ENCODE measurements at regions not wholly inside any gene's neighbourhood (a gene's known extent, or its start where the extent isn't known, plus 50 kb on each side); places are given as distances from the start of the nearest gene placed in this dataset.

GRCh38 chr9:31389075-31389474 is 995.4 kb upstream of the ACO1 start:
- no peaks in the 10 kb centered on the region for H3K9me3 ChIP-seq
- no peaks in the 10 kb centered on the region for H3K36me3 Mint-ChIP-seq (ENCODE audit: insufficient read depth, unreplicated experiment)
- no peak for TF ChIP-seq CTCF (IDR thresholded peaks at IDR 0.05; ENCODE audit: insufficient read depth in 1 of 2, low read depth in 1 of 2, low read length in 1 of 2, severe bottlenecking in 1 of 2, unreplicated experiment in 1 of 2)
- POLR2A ChIA-PET: no interaction called here
- DNase-seq: no peak
- no peak overlapping the region for H3K27ac Mint-ChIP-seq (ENCODE audit: unreplicated experiment)
- no peak overlapping the region for H3K4me3 ChIP-seq (ENCODE audit: low read depth, low read length)
- CTCF ChIA-PET: no interaction called here
- no peaks in the 10 kb centered on the region for H3K4me1 Mint-ChIP-seq (ENCODE audit: low read depth, unreplicated experiment)
- H3K4me3 Mint-ChIP-seq (ENCODE audit: unreplicated experiment): no peak overlapping the region
- intact Hi-C loops (cut with micrococcal nuclease; ENCODE audit: unreplicated experiment): no loop called here
- H3K4me1 ChIP-seq: no peaks in the 10 kb centered on the region
- no TSS peak for BruUV-seq (replicated peaks)
- H3K9me3 Mint-ChIP-seq (ENCODE audit: unreplicated experiment): no peaks in the 10 kb centered on the region
- H3K36me3 ChIP-seq (ENCODE audit: control insufficient read depth, insufficient read depth, low read length): no peaks in the 10 kb centered on the region
- no peaks in the 10 kb centered on the region for H3K27me3 ChIP-seq (replicated peaks; ENCODE audit: control insufficient read depth, insufficient read depth, low read length)
- H3K27me3 Mint-ChIP-seq (ENCODE audit: insufficient read depth, unreplicated experiment): peaks cover 3% of the 10 kb centered on the region

DNA sequence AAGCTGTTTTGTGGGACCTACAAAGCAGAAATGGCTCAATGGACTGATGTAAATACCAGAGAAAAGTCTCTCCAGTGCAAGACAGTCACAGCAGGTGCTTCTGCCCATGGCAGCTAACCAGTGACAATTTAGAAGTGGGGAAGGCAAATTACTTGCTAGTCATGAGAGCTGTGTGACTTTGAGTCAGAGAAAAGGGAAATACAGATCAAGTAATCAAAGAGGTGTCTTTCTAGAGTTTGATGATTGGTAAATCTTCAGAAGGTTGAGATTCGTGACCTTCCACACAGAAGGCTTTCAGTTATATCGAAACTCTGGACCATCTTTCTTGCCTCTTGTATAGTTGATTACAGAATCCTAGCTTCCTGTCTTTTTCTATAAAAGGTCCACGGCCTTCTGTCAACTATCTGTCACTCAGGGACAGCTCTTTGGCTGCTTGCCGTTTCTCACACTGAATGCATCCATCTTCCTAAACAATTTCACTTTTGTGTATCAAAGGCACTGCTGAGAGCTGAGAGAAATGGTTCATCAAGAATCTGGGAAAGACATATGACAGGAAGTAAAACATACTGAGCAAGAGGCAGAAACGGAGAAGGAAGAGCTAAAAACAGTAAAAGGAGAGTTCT is 993.9 kb upstream of the ACO1 start:
- no peak overlapping the region for H3K27ac Mint-ChIP-seq (ENCODE audit: unreplicated experiment)

GRCh38 chr9:31393240-31393639 is 991.2 kb upstream of the ACO1 start:
- H3K36me3 ChIP-seq (ENCODE audit: control insufficient read depth, insufficient read depth, low read length): no peaks in the 10 kb centered on the region
- no peak for DNase-seq
- no peak overlapping the region for H3K4me3 Mint-ChIP-seq (ENCODE audit: unreplicated experiment)
- no peak overlapping the region for H3K27ac Mint-ChIP-seq (ENCODE audit: unreplicated experiment)
- H3K4me1 ChIP-seq: no peaks in the 10 kb centered on the region
- no peaks in the 10 kb centered on the region for H3K9me3 Mint-ChIP-seq (ENCODE audit: unreplicated experiment)
- ChIA-PET CTCF (no interaction called here), POLR2A (no interaction called here)
- intact Hi-C loops (cut with micrococcal nuclease; ENCODE audit: unreplicated experiment): no loop called here
- H3K27me3 ChIP-seq (replicated peaks; ENCODE audit: control insufficient read depth, insufficient read depth, low read length): no peaks in the 10 kb centered on the region
- H3K4me1 Mint-ChIP-seq (ENCODE audit: low read depth, unreplicated experiment): no peaks in the 10 kb centered on the region
- BruUV-seq (replicated peaks): no TSS peak
- no peak overlapping the region for H3K4me3 ChIP-seq (ENCODE audit: low read depth, low read length)
- no peaks in the 10 kb centered on the region for H3K36me3 Mint-ChIP-seq (ENCODE audit: insufficient read depth, unreplicated experiment)
- no peak for TF ChIP-seq CTCF (IDR thresholded peaks at IDR 0.05; ENCODE audit: insufficient read depth in 1 of 2, low read depth in 1 of 2, low read length in 1 of 2, severe bottlenecking in 1 of 2, unreplicated experiment in 1 of 2)
- H3K9me3 ChIP-seq: no peaks in the 10 kb centered on the region
- H3K27me3 Mint-ChIP-seq (ENCODE audit: insufficient read depth, unreplicated experiment): peaks cover 3% of the 10 kb centered on the region

More for the DNA sequence above, 993.9 kb upstream of the ACO1 start:
- no peaks in the 10 kb centered on the region for H3K36me3 Mint-ChIP-seq (ENCODE audit: insufficient read depth, unreplicated experiment)
- BruUV-seq (replicated peaks): no TSS peak
- no peak overlapping the region for H3K4me3 ChIP-seq (ENCODE audit: low read depth, low read length)
- no peak for DNase-seq
- no peaks in the 10 kb centered on the region for H3K4me1 ChIP-seq
- no peaks in the 10 kb centered on the region for H3K27me3 ChIP-seq (replicated peaks; ENCODE audit: control insufficient read depth, insufficient read depth, low read length)
- intact Hi-C loops (cut with micrococcal nuclease; ENCODE audit: unreplicated experiment): no loop called here
- TF ChIP-seq CTCF (IDR thresholded peaks at IDR 0.05; ENCODE audit: insufficient read depth in 1 of 2, low read depth in 1 of 2, low read length in 1 of 2, severe bottlenecking in 1 of 2, unreplicated experiment in 1 of 2): no peak
- CTCF ChIA-PET: no interaction called here
- H3K36me3 ChIP-seq (ENCODE audit: control insufficient read depth, insufficient read depth, low read length): no peaks in the 10 kb centered on the region
- POLR2A ChIA-PET: no interaction called here
- peaks cover 3% of the 10 kb centered on the region for H3K27me3 Mint-ChIP-seq (ENCODE audit: insufficient read depth, unreplicated experiment)
- H3K9me3 Mint-ChIP-seq (ENCODE audit: unreplicated experiment): no peaks in the 10 kb centered on the region
- no peaks in the 10 kb centered on the region for H3K9me3 ChIP-seq
- no peak overlapping the region for H3K4me3 Mint-ChIP-seq (ENCODE audit: unreplicated experiment)
- no peaks in the 10 kb centered on the region for H3K4me1 Mint-ChIP-seq (ENCODE audit: low read depth, unreplicated experiment)
